ENCODE measurements at regions not wholly inside any gene's neighbourhood (a gene's known extent, or its start where the extent isn't known, plus 50 kb on each side); places are given as distances from the start of the nearest gene placed in this dataset.

GRCh38 chr7:86991771-86992191 lies 67.7 kb downstream of the ELAPOR2 start:
- no peak for TF ChIP-seq SNAI2 (CRISPR knock-in tag; IDR thresholded peaks at IDR 0.05)
- no peak for TF ChIP-seq ZC3H10 (CRISPR knock-in tag; IDR thresholded peaks at IDR 0.05)
- TF ChIP-seq OSR1 (CRISPR knock-in tag; IDR thresholded peaks at IDR 0.05): no peak
- no peak for TF ChIP-seq ZNF8 (CRISPR knock-in tag; IDR thresholded peaks at IDR 0.05)
- no peak for TF ChIP-seq ZNF565 (CRISPR knock-in tag; conservative IDR thresholded peaks at IDR 0.05; ENCODE audit: low read depth)
- no peak for TF ChIP-seq ARNTL (CRISPR knock-in tag; IDR thresholded peaks at IDR 0.05; ENCODE audit: borderline replicate concordance, low read depth)
- TF ChIP-seq CSDC2 (CRISPR knock-in tag; IDR thresholded peaks at IDR 0.05): no peak
- TF ChIP-seq, protein P1, sequence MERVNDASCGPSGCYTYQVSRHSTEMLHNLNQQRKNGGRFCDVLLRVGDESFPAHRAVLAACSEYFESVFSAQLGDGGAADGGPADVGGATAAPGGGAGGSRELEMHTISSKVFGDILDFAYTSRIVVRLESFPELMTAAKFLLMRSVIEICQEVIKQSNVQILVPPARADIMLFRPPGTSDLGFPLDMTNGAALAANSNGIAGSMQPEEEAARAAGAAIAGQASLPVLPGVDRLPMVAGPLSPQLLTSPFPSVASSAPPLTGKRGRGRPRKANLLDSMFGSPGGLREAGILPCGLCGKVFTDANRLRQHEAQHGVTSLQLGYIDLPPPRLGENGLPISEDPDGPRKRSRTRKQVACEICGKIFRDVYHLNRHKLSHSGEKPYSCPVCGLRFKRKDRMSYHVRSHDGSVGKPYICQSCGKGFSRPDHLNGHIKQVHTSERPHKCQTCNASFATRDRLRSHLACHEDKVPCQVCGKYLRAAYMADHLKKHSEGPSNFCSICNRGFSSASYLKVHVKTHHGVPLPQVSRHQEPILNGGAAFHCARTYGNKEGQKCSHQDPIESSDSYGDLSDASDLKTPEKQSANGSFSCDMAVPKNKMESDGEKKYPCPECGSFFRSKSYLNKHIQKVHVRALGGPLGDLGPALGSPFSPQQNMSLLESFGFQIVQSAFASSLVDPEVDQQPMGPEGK (CRISPR knock-in tag; IDR thresholded peaks at IDR 0.05; ENCODE audit: borderline replicate concordance): no peak
- TF ChIP-seq ISL1 (CRISPR knock-in tag; IDR thresholded peaks at IDR 0.05): no peak
- no peak for TF ChIP-seq GLIS3 (CRISPR knock-in tag; IDR thresholded peaks at IDR 0.05)
- TF ChIP-seq ZNF70 (CRISPR knock-in tag; IDR thresholded peaks at IDR 0.05): no peak
- no peak for TF ChIP-seq CREB5 (CRISPR knock-in tag; IDR thresholded peaks at IDR 0.05; ENCODE audit: low read depth)
- TF ChIP-seq, protein P2, sequence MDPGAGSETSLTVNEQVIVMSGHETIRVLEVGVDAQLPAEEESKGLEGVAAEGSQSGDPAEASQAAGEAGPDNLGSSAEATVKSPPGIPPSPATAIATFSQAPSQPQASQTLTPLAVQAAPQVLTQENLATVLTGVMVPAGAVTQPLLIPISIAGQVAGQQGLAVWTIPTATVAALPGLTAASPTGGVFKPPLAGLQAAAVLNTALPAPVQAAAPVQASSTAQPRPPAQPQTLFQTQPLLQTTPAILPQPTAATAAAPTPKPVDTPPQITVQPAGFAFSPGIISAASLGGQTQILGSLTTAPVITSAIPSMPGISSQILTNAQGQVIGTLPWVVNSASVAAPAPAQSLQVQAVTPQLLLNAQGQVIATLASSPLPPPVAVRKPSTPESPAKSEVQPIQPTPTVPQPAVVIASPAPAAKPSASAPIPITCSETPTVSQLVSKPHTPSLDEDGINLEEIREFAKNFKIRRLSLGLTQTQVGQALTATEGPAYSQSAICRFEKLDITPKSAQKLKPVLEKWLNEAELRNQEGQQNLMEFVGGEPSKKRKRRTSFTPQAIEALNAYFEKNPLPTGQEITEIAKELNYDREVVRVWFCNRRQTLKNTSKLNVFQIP (CRISPR knock-in tag; IDR thresholded peaks at IDR 0.05; ENCODE audit: borderline replicate concordance, low read depth): no peak
- no peak for TF ChIP-seq TSHZ2 (CRISPR knock-in tag; IDR thresholded peaks at IDR 0.05)
- TF ChIP-seq TOX (CRISPR knock-in tag; IDR thresholded peaks at IDR 0.05; ENCODE audit: borderline replicate concordance): no peak
- TF ChIP-seq BACH2 (CRISPR knock-in tag; IDR thresholded peaks at IDR 0.05; ENCODE audit: borderline replicate concordance): no peak
- TF ChIP-seq TCF4 (CRISPR knock-in tag; IDR thresholded peaks at IDR 0.05; ENCODE audit: borderline replicate concordance): no peak
- TF ChIP-seq ZFP3 (CRISPR knock-in tag; IDR thresholded peaks at IDR 0.05): no peak
- TF ChIP-seq CSRNP3 (CRISPR knock-in tag; IDR thresholded peaks at IDR 0.05): no peak
- ATAC-seq: no peak

GRCh38 chr7:86991093-86991769 lies 68.2 kb downstream of the ELAPOR2 start:
- no peak for TF ChIP-seq ZNF565 (CRISPR knock-in tag; conservative IDR thresholded peaks at IDR 0.05; ENCODE audit: low read depth)
- TF ChIP-seq, protein P1 (CRISPR knock-in tag; IDR thresholded peaks at IDR 0.05; ENCODE audit: borderline replicate concordance): no peak
- ATAC-seq: no peak
